Fibroblast of lung (primary cell): ENCODE measurements at regions not wholly inside any gene's neighbourhood (a gene's known extent, or its start where the extent isn't known, plus 50 kb on each side); places are given as distances from the start of the nearest gene placed in this dataset.

ENCODE experiments used
- EZH2 ChIP-seq: IDR thresholded peaks from 2 replicates; pipeline ENCODE4 v1.5.1; 2012; ENCODE audit warnings: low read length, control low read depth, mild to moderate bottlenecking; ENCODE audit errors: missing control alignments
- TF ChIP-seq, protein P1 (sequence below), 2 donors: IDR thresholded peaks in 1 of 2; conservative IDR thresholded peaks in 1 of 2; 1 replicate in 1 of 2; 2 replicates in 1 of 2; pipeline ENCODE4 v1.5.1; 2011 to 2012; ENCODE audit warnings: low read length in 2 of 2, control low read depth in 1 of 2, inconsistent platforms in 1 of 2, low read depth in 1 of 2, mild to moderate bottlenecking in 1 of 2

DNA sequence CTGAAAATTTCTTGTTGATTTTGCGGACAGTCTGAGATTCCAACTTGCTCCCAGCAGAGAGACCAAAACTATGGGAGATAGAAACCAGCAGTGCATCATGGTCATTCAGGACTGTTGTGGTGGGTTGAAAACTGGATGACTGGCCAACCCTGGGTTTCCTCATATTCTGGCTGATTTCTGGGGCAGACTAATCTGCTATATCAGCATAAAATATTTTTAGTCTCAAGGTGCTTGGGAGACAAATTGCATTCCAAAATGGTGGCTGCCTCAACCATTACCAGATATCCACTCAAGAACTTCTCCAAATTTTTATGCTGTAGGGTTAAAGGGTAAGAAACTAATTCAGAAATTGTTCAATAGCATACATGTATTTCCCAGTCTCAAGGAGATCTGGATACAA is 434.0 kb downstream of the BRINP3 start:
- no peak for TF ChIP-seq EZH2
- TF ChIP-seq, protein P1, sequence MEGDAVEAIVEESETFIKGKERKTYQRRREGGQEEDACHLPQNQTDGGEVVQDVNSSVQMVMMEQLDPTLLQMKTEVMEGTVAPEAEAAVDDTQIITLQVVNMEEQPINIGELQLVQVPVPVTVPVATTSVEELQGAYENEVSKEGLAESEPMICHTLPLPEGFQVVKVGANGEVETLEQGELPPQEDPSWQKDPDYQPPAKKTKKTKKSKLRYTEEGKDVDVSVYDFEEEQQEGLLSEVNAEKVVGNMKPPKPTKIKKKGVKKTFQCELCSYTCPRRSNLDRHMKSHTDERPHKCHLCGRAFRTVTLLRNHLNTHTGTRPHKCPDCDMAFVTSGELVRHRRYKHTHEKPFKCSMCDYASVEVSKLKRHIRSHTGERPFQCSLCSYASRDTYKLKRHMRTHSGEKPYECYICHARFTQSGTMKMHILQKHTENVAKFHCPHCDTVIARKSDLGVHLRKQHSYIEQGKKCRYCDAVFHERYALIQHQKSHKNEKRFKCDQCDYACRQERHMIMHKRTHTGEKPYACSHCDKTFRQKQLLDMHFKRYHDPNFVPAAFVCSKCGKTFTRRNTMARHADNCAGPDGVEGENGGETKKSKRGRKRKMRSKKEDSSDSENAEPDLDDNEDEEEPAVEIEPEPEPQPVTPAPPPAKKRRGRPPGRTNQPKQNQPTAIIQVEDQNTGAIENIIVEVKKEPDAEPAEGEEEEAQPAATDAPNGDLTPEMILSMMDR (conservative IDR thresholded peaks at IDR 0.05 in 1 of 2, IDR thresholded peaks at IDR 0.05 in 1 of 2; ENCODE audit: low read depth in 1 of 2, low read length in 2 of 2), result no peak
